ENCODE measurements at regions not wholly inside any gene's neighbourhood (a gene's known extent, or its start where the extent isn't known, plus 50 kb on each side); places are given as distances from the start of the nearest gene placed in this dataset.

DNA sequence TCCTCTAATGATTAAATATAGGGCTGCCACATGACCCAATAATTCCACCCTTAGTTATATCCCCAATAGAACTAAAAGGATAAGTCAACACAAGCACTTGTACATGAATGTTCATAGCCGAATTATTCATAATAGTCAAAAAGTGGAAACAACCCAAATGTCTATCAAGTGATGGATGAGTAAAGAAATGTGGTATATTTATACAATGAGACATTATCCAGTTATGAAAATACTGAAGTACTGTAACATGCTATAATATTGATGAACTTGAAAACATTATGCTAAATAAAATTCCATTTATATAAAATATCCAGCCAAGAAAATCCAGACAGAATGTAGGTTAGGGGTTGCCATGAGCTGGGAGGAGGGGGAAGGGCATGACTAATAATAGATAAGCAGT lies 436.7 kb upstream of the AADAT start:
- TF ChIP-seq, protein P1, sequence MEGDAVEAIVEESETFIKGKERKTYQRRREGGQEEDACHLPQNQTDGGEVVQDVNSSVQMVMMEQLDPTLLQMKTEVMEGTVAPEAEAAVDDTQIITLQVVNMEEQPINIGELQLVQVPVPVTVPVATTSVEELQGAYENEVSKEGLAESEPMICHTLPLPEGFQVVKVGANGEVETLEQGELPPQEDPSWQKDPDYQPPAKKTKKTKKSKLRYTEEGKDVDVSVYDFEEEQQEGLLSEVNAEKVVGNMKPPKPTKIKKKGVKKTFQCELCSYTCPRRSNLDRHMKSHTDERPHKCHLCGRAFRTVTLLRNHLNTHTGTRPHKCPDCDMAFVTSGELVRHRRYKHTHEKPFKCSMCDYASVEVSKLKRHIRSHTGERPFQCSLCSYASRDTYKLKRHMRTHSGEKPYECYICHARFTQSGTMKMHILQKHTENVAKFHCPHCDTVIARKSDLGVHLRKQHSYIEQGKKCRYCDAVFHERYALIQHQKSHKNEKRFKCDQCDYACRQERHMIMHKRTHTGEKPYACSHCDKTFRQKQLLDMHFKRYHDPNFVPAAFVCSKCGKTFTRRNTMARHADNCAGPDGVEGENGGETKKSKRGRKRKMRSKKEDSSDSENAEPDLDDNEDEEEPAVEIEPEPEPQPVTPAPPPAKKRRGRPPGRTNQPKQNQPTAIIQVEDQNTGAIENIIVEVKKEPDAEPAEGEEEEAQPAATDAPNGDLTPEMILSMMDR (IDR thresholded peaks at IDR 0.05): no peak
- intact Hi-C loops (cut with micrococcal nuclease): no loop called here
- no peak overlapping the region for H3K27ac Mint-ChIP-seq
- no peaks in the 10 kb centered on the region for H3K9me3 ChIP-seq (ENCODE audit: control insufficient read depth, insufficient read depth, low read length)
- H3K27ac ChIP-seq (ENCODE audit: low read length): no peak overlapping the region
- no peaks in the 10 kb centered on the region for H3K27me3 Mint-ChIP-seq (ENCODE audit: low read depth in 2 of 2)
- H3K36me3 Mint-ChIP-seq: no peaks in the 10 kb centered on the region
- no peak for ATAC-seq
- no peaks in the 10 kb centered on the region for H3K4me1 ChIP-seq (ENCODE audit: control insufficient read depth, insufficient read depth, low read length)
- H3K4me3 Mint-ChIP-seq: no peak overlapping the region
- no peaks in the 10 kb centered on the region for H3K4me1 Mint-ChIP-seq
- H3K27me3 ChIP-seq (ENCODE audit: control insufficient read depth, insufficient read depth, low read length): no peaks in the 10 kb centered on the region
- no CpG with 5 or more reads among the region's 1 CpG for WGBS (ENCODE audit: insufficient coverage)
- H3K36me3 ChIP-seq (ENCODE audit: control insufficient read depth, insufficient read depth, low read length): no peaks in the 10 kb centered on the region
- H3K9me3 Mint-ChIP-seq: peaks cover 0 to 4% of the 10 kb centered on the region in 2 donors
- H3K4me3 ChIP-seq (ENCODE audit: low read length): no peak overlapping the region
- DNase-seq: no peak

DNA sequence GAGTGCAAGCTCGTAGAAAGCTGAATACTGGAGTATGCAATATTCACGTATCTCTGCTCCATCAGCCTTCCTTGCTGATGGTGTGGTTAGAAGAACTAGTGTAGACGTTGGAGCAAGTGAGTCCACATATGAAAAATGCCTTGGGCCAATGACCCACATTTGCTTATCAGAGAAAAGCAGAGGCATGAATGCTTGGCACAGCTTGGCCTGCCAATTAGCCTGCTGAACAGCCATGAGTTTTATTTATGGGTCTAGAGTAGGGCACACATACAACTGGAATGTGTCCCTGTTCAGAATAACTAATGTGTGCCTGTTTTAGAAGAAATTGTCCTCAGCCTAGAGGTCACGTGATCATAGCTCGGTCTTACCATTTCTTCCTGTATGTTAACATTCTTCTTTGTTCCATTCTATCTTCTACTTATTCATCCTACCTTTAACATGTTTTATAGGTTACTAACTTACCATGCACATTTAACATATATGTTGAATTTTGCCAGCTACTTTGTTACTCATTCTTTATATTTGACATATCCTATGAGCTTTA lies 432.7 kb upstream of the AADAT start:
- no peak overlapping the region for H3K27ac Mint-ChIP-seq
- H3K4me1 Mint-ChIP-seq: no peaks in the 10 kb centered on the region
- H3K27me3 Mint-ChIP-seq (ENCODE audit: low read depth in 2 of 2): no peaks in the 10 kb centered on the region
- no peaks in the 10 kb centered on the region for H3K9me3 ChIP-seq (ENCODE audit: control insufficient read depth, insufficient read depth, low read length)
- H3K27me3 ChIP-seq (ENCODE audit: control insufficient read depth, insufficient read depth, low read length): no peaks in the 10 kb centered on the region
- DNase-seq: no peak
- no peak for ATAC-seq
- no peaks in the 10 kb centered on the region for H3K36me3 Mint-ChIP-seq
- intact Hi-C loops (cut with micrococcal nuclease): no loop called here
- H3K4me3 ChIP-seq (ENCODE audit: low read length): no peak overlapping the region
- no peak overlapping the region for H3K27ac ChIP-seq (ENCODE audit: low read length)
- no peaks in the 10 kb centered on the region for H3K4me1 ChIP-seq (ENCODE audit: control insufficient read depth, insufficient read depth, low read length)
- WGBS (ENCODE audit: insufficient coverage): 82% methylated on average over 5 of the region's 5 CpGs
- peaks cover 0 to 2% of the 10 kb centered on the region in 2 donors for H3K9me3 Mint-ChIP-seq
- no peaks in the 10 kb centered on the region for H3K36me3 ChIP-seq (ENCODE audit: control insufficient read depth, insufficient read depth, low read length)
- TF ChIP-seq, protein P1 (IDR thresholded peaks at IDR 0.05): no peak
- no peak overlapping the region for H3K4me3 Mint-ChIP-seq

DNA sequence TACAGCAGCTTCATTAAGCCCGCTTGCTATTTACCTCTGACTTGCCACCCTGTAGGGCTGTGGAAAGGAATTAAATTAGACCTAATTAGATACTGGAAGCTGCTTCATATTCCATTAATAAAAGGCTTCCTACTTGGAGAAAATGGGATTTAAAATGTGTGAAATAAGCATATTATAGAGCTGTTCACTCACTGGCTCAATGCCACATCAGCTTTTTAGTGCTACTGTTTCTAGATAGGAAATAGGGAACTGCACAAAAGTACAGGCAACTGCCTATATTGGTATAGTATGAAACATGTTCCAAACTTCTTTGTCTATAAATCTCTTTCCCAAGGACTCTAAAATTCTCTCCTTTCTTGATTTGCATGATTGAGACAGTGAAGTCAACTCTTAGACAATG lies 407.9 kb upstream of the AADAT start:
- Mint-ChIP-seq H3K4me1 (no peaks in the 10 kb centered on the region), H3K36me3 (no peaks in the 10 kb centered on the region), H3K27ac (no peak overlapping the region), H3K9me3 (peaks cover 0 to 7% of the 10 kb centered on the region in 2 donors), H3K27me3 (ENCODE audit: low read depth in 2 of 2) (no peaks in the 10 kb centered on the region), H3K4me3 (peak overlapping the region; percentile 76)
- no peak overlapping the region for H3K27ac ChIP-seq (ENCODE audit: low read length)
- no peaks in the 10 kb centered on the region for H3K27me3 ChIP-seq (ENCODE audit: control insufficient read depth, insufficient read depth, low read length)
- DNase-seq (no peak), ATAC-seq (no peak)
- TF ChIP-seq, protein P1 (IDR thresholded peaks at IDR 0.05): no peak
- H3K9me3 ChIP-seq (ENCODE audit: control insufficient read depth, insufficient read depth, low read length): no peaks in the 10 kb centered on the region
- intact Hi-C loops (cut with micrococcal nuclease): no loop called here
- no peak overlapping the region for H3K4me3 ChIP-seq (ENCODE audit: low read length)
- H3K36me3 ChIP-seq (ENCODE audit: control insufficient read depth, insufficient read depth, low read length): no peaks in the 10 kb centered on the region
- WGBS (ENCODE audit: insufficient coverage): no CpG with 5 or more reads among the region's 1 CpG
- H3K4me1 ChIP-seq (ENCODE audit: control insufficient read depth, insufficient read depth, low read length): no peaks in the 10 kb centered on the region

DNA sequence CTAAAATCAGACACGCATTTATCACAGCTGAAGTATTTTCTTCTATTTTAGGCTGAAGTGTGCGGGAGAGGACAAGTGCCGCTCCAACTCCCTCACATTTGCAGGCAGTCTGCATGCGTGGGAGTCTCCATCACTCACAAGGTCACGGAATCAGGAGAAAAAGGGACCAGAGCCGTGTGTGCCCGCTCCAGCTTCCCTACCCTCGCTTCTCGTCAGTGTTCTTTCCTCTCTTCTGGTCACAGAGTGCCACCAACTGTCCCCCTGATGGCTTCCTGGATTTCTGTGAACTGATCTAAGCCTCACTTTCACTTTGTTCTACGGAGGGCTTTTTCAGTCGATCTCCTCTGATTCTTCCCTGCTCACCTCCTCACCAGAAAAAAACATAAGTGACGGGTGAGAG lies 407.4 kb upstream of the AADAT start:
- ATAC-seq (peak in 2 of 3 donors; percentile 21 to 62), DNase-seq (no peak)
- Mint-ChIP-seq H3K4me1 (no peaks in the 10 kb centered on the region), H3K27ac (peak overlapping the region in 1 of 2 donors; percentile 55), H3K9me3 (peaks cover 0 to 7% of the 10 kb centered on the region in 2 donors), H3K36me3 (no peaks in the 10 kb centered on the region), H3K4me3 (peak overlapping the region; percentile 76), H3K27me3 (ENCODE audit: low read depth in 2 of 2) (no peaks in the 10 kb centered on the region)
- Histone ChIP-seq H3K36me3 (ENCODE audit: control insufficient read depth, insufficient read depth, low read length) (no peaks in the 10 kb centered on the region), H3K4me1 (ENCODE audit: control insufficient read depth, insufficient read depth, low read length) (no peaks in the 10 kb centered on the region), H3K4me3 (ENCODE audit: low read length) (no peak overlapping the region), H3K27ac (ENCODE audit: low read length) (no peak overlapping the region), H3K27me3 (ENCODE audit: control insufficient read depth, insufficient read depth, low read length) (no peaks in the 10 kb centered on the region), H3K9me3 (ENCODE audit: control insufficient read depth, insufficient read depth, low read length) (no peaks in the 10 kb centered on the region)
- 60% methylated on average over 10 of the region's 12 CpGs for WGBS (ENCODE audit: insufficient coverage)
- TF ChIP-seq, protein P1 (IDR thresholded peaks at IDR 0.05): no peak
- intact Hi-C loops (cut with micrococcal nuclease): no loop called here
